B cell (primary cell): ENCODE measurements at regions not wholly inside any gene's neighbourhood (a gene's known extent, or its start where the extent isn't known, plus 50 kb on each side); places are given as distances from the start of the nearest gene placed in this dataset.

ENCODE experiments used
- ATAC-seq: fragments of 200-7000 bp; cut with Tn5 transposase; one replicate; pipeline ENCODE4 v1.10.0; 2021; ENCODE audit warnings: low read depth, mild to moderate bottlenecking, moderate number of reproducible peaks, moderate library complexity
- CTCF ChIA-PET: fragments of 350-600 bp; sonication (Branson Sonifier 250); formaldehyde crosslinking; loops from one replicate; lab custom pipeline; 2021; ENCODE audit warnings: antibody characterized with exemption, inconsistent platforms; lab: Charles Lee
- POLR2A ChIA-PET: fragments of 350-600 bp; sonication (Branson Sonifier 250); formaldehyde crosslinking; loops from one replicate; lab custom pipeline; 2021; ENCODE audit warnings: antibody characterized with exemption; lab: Charles Lee
- DNase-seq: peaks from one replicate; pipeline ENCODE4 v3.0.0; 2013
- H2AFZ ChIP-seq: 2 replicates; pipeline ENCODE4 v1.6.1; 2012; ENCODE audit warnings: mild to moderate bottlenecking, low read depth, low read length; ENCODE audit not compliant: insufficient read depth, poor library complexity, severe bottlenecking
- H3K27ac ChIP-seq, 2 donors: 1 replicate in 1 of 2; 2 replicates in 1 of 2; pipeline ENCODE4 v1.5.1; 2012 to 2013; ENCODE audit warnings: low read length in 2 of 2, mild to moderate bottlenecking in 2 of 2, moderate library complexity in 1 of 2
- H3K27me3 ChIP-seq, 4 experiments: fragments of 200-600 bp in 1 of 4; sonication (generic) in 1 of 4; replicated peaks in 1 of 4; 1 replicate in 2 of 4; 2 replicates in 2 of 4; pipeline versions ENCODE4 v1.6.1 to v1.7.0; 2013 to 2016; ENCODE audit warnings: low read length in 3 of 4, mild to moderate bottlenecking in 2 of 4, mixed read lengths in 1 of 4, moderate library complexity in 1 of 4; ENCODE audit not compliant: insufficient read depth in 4 of 4, control insufficient read depth in 3 of 4; ENCODE audit errors: control extremely low read depth in 1 of 4
- H3K36me3 ChIP-seq, 2 experiments: replicated peaks in 1 of 2; 1 replicate in 1 of 2; 2 replicates in 1 of 2; pipeline versions ENCODE4 v1.6.1 to v1.7.1; 2013; ENCODE audit warnings: low read length in 1 of 2; ENCODE audit not compliant: insufficient read depth in 2 of 2, control insufficient read depth in 1 of 2; ENCODE audit errors: control extremely low read depth in 1 of 2, extremely low read depth in 1 of 2
- H3K4me1 ChIP-seq, 2 donors: fragments of 200-600 bp in 1 of 2; sonication (generic) in 1 of 2; 1 replicate in 1 of 2; 2 replicates in 1 of 2; pipeline versions ENCODE4 v1.5.1 to v1.6.1; 2013 to 2017; ENCODE audit warnings: low read length in 2 of 2; ENCODE audit not compliant: control insufficient read depth in 2 of 2, insufficient read depth in 2 of 2
- H3K4me2 ChIP-seq: replicated peaks from 2 replicates; pipeline ENCODE3; 2012; ENCODE audit warnings: mild to moderate bottlenecking, low read depth, low read length; ENCODE audit not compliant: poor library complexity, severe bottlenecking
- H3K4me3 ChIP-seq, 5 experiments: fragments of 200-600 bp in 1 of 5; sonication (generic) in 1 of 5; 1 replicate in 3 of 5; 2 replicates in 2 of 5; pipeline versions ENCODE4 v1.5.1 to v1.7.0; 2011 to 2016; ENCODE audit warnings: low read length in 4 of 5, mild to moderate bottlenecking in 4 of 5, low read depth in 2 of 5, control low read depth in 1 of 5, moderate library complexity in 1 of 5; ENCODE audit not compliant: insufficient read depth in 1 of 5; ENCODE audit errors: control extremely low read depth in 1 of 5, extremely low read depth in 1 of 5
- H3K79me2 ChIP-seq: fragments of 200-600 bp; sonication (generic); one replicate; pipeline ENCODE4 v1.6.0; 2016; ENCODE audit warnings: low read length; ENCODE audit not compliant: control insufficient read depth, insufficient read depth
- H3K9ac ChIP-seq: fragments of 200-600 bp; sonication (generic); 2 replicates; pipeline ENCODE4 v1.6.1; 2017; ENCODE audit warnings: mild to moderate bottlenecking, low read length, moderate library complexity
- H3K9me3 ChIP-seq, 3 donors: one replicate each; pipeline versions ENCODE4 v1.6.1 to v1.7.1; 2013; ENCODE audit warnings: low read length in 2 of 3; ENCODE audit not compliant: control insufficient read depth in 2 of 3, insufficient read depth in 1 of 3; ENCODE audit errors: control extremely low read depth in 1 of 3
- H4K20me1 ChIP-seq: 2 replicates; pipeline ENCODE4 v1.6.0; 2012; ENCODE audit warnings: mild to moderate bottlenecking, low read length; ENCODE audit not compliant: insufficient read depth, control insufficient read depth, poor library complexity, severe bottlenecking
- H3K27ac Mint-ChIP-seq: one replicate; pipeline ENCODE4 v1.8.0; 2021; ENCODE audit warnings: mixed read lengths
- H3K27me3 Mint-ChIP-seq: one replicate; pipeline ENCODE4 v1.8.0; 2021; ENCODE audit warnings: mixed read lengths
- H3K4me1 Mint-ChIP-seq: one replicate; pipeline ENCODE4 v1.8.0; 2021; ENCODE audit warnings: mixed read lengths
- H3K4me3 Mint-ChIP-seq: one replicate; pipeline ENCODE4 v1.8.0; 2021; ENCODE audit warnings: mixed read lengths
- H3K9me3 Mint-ChIP-seq: one replicate; pipeline ENCODE4 v1.8.0; 2022; ENCODE audit warnings: mixed read lengths; ENCODE audit not compliant: insufficient read depth
- EZH2 ChIP-seq: IDR thresholded peaks from 2 replicates; pipeline ENCODE4 v1.6.1; 2012; ENCODE audit warnings: borderline replicate concordance, low read depth, mild to moderate bottlenecking, moderate library complexity, low read length; ENCODE audit not compliant: insufficient read depth, poor library complexity, severe bottlenecking
- WGBS: methylation state at CpG from one replicate; pipeline ENCODE4 v1.1.5; 2013; ENCODE audit warnings: missing lambda C conversion rate; ENCODE audit not compliant: insufficient coverage; 5-methylcytosine and 5-hydroxymethylcytosine counted together
- intact Hi-C: fragments of 100-400 bp; cut with micrococcal nuclease; formaldehyde crosslinking; loops from one replicate; pipeline ENCODE4 v1.10.0; 2022
- TF ChIP-seq, protein P1 (sequence below): fragments of 200-600 bp; IDR thresholded peaks from one replicate; pipeline ENCODE4 v1.8.0; 2022; ENCODE audit warnings: antibody characterized with exemption, mild to moderate bottlenecking

DNA sequence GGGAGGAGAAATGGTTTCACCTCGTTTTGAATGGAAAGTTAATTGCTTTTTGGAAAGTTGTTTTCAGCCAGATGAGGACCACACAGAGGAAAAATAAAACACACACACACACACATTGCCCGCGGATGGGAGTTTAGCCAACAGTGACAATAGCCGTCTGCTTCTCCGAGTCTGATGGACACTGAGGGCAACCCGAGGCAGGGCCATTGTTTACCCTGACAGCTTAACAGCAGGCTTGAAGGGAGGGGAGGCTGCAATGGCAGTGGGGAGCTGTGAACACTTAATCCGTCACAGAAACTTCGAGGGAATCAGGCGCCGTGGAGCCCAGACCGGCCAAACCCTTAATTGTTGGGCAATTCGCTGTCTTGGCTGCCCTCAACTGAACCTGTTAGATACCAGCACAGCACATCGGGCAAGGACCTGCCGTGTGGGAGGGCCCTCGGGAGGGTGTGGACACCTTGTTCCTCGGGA, 145.9 kb downstream of the ACKR3 start:
- POLR2A ChIA-PET, result no interaction called here
- CTCF ChIA-PET, result no interaction called here
- H3K4me3 ChIP-seq, result no peak overlapping the region
- H3K4me2 ChIP-seq, result no peak overlapping the region
- ATAC-seq, result no peak
- H3K4me3 Mint-ChIP-seq, result no peak overlapping the region
- H3K9ac ChIP-seq, result no peak overlapping the region
- 45% methylated on average over 11 of the region's 16 CpGs for WGBS
- no peak overlapping the region for H2AFZ ChIP-seq
- H3K36me3 ChIP-seq, result no peaks in the 10 kb centered on the region
- no peaks in the 10 kb centered on the region for H3K79me2 ChIP-seq
- H3K9me3 ChIP-seq, result no peaks in the 10 kb centered on the region
- intact Hi-C loops, result no loop called here
- H3K27ac ChIP-seq, result no peak overlapping the region
- no peaks in the 10 kb centered on the region for H3K4me1 Mint-ChIP-seq
- H3K9me3 Mint-ChIP-seq, result no peaks in the 10 kb centered on the region
- H3K27me3 Mint-ChIP-seq, result peaks cover 31% of the 10 kb centered on the region
- no peaks in the 10 kb centered on the region for H3K4me1 ChIP-seq
- H3K27me3 ChIP-seq, result peaks cover 0 to 12% (median 1%) of the 10 kb centered on the region in 4 experiments
- no peak overlapping the region for H3K27ac Mint-ChIP-seq
- no peak for DNase-seq
- no peaks in the 10 kb centered on the region for H4K20me1 ChIP-seq
- TF ChIP-seq EZH2, result no peak
- TF ChIP-seq, protein P1, sequence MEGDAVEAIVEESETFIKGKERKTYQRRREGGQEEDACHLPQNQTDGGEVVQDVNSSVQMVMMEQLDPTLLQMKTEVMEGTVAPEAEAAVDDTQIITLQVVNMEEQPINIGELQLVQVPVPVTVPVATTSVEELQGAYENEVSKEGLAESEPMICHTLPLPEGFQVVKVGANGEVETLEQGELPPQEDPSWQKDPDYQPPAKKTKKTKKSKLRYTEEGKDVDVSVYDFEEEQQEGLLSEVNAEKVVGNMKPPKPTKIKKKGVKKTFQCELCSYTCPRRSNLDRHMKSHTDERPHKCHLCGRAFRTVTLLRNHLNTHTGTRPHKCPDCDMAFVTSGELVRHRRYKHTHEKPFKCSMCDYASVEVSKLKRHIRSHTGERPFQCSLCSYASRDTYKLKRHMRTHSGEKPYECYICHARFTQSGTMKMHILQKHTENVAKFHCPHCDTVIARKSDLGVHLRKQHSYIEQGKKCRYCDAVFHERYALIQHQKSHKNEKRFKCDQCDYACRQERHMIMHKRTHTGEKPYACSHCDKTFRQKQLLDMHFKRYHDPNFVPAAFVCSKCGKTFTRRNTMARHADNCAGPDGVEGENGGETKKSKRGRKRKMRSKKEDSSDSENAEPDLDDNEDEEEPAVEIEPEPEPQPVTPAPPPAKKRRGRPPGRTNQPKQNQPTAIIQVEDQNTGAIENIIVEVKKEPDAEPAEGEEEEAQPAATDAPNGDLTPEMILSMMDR, result no peak

GRCh38 chr2:236717120-236717519, 147.5 kb downstream of the ACKR3 start:
- intact Hi-C loops, result no loop called here
- no peaks in the 10 kb centered on the region for H3K4me1 ChIP-seq
- H3K4me3 ChIP-seq, result no peak overlapping the region
- WGBS, result 100% methylated on average over 1 of the region's 3 CpGs
- no peak overlapping the region for H3K9ac ChIP-seq
- no peaks in the 10 kb centered on the region for H4K20me1 ChIP-seq
- no peaks in the 10 kb centered on the region for H3K4me1 Mint-ChIP-seq
- TF ChIP-seq, protein P1, result no peak
- no peak for TF ChIP-seq EZH2
- H3K9me3 Mint-ChIP-seq, result no peaks in the 10 kb centered on the region
- peaks cover 0 to 12% (median 1%) of the 10 kb centered on the region in 4 experiments for H3K27me3 ChIP-seq
- no peak overlapping the region for H3K4me3 Mint-ChIP-seq
- ChIA-PET CTCF (no interaction called here), POLR2A (no interaction called here)
- no peaks in the 10 kb centered on the region for H3K9me3 ChIP-seq
- H2AFZ ChIP-seq, result no peak overlapping the region
- no peak for ATAC-seq
- no peak overlapping the region for H3K4me2 ChIP-seq
- peaks cover 31% of the 10 kb centered on the region for H3K27me3 Mint-ChIP-seq
- H3K27ac Mint-ChIP-seq, result no peak overlapping the region
- H3K36me3 ChIP-seq, result no peaks in the 10 kb centered on the region
- no peaks in the 10 kb centered on the region for H3K79me2 ChIP-seq
- H3K27ac ChIP-seq, result no peak overlapping the region
- no peak for DNase-seq
